H1 (cell line): ENCODE measurements at regions not wholly inside any gene's neighbourhood (a gene's known extent, or its start where the extent isn't known, plus 50 kb on each side); places are given as distances from the start of the nearest gene placed in this dataset.

Source experiments
- ASH2L ChIP-seq: fragments of 200-600, 300-600 bp; sonication (generic); IDR thresholded peaks from one replicate; pipeline ENCODE4 v1.7.1; 2017; ENCODE audit warnings: low read length
- ATF3 ChIP-seq: IDR thresholded peaks from 2 replicates; pipeline ENCODE4 v1.6.1; 2011; ENCODE audit warnings: low read depth, mild to moderate bottlenecking, low read length; ENCODE audit not compliant: insufficient read depth
- CTCF ChIP-seq, 3 experiments: IDR thresholded peaks; 1 replicate in 2 of 3; 2 replicates in 1 of 3; pipeline versions ENCODE4 v1.5.1 to v1.6.1; 2011; ENCODE audit warnings: low read length in 3 of 3, mild to moderate bottlenecking in 3 of 3, inconsistent platforms in 2 of 3, low read depth in 1 of 3, moderate library complexity in 1 of 3; ENCODE audit not compliant: insufficient read depth in 1 of 3; ENCODE audit errors: control extremely low read depth in 1 of 3
- EZH2 ChIP-seq: fragments of 200-600 bp; sonication (generic); IDR thresholded peaks from 2 replicates; pipeline ENCODE4 v1.7.1; 2012; ENCODE audit warnings: low read depth, mild to moderate bottlenecking, moderate library complexity, low read length, inconsistent platforms; ENCODE audit not compliant: severe bottlenecking
- GTF2F1 ChIP-seq: IDR thresholded peaks from 2 replicates; pipeline ENCODE4 v1.6.1; 2012; ENCODE audit warnings: low read depth, low read length, improper control_type of control experiment, borderline replicate concordance
- KDM5A ChIP-seq: fragments of 200-600 bp; IDR thresholded peaks from 2 replicates; pipeline ENCODE4 v1.7.1; 2012; ENCODE audit warnings: mild to moderate bottlenecking, low read length, inconsistent platforms, mixed read lengths
- MAFK ChIP-seq: IDR thresholded peaks from 2 replicates; pipeline ENCODE4 v1.6.1; 2012; ENCODE audit warnings: low read depth, mild to moderate bottlenecking, improper control_type of control experiment, low read length
- POLR2A ChIP-seq, 2 experiments: IDR thresholded peaks; 1 replicate in 1 of 2; 2 replicates in 1 of 2; pipeline ENCODE4 v1.6.1; 2011; ENCODE audit warnings: low read depth in 2 of 2, low read length in 2 of 2, mild to moderate bottlenecking in 2 of 2; ENCODE audit errors: control extremely low read depth in 1 of 2
- RFX5 ChIP-seq: IDR thresholded peaks from 2 replicates; pipeline ENCODE4 v1.6.1; 2011; ENCODE audit warnings: low read depth, low read length, improper control_type of control experiment, borderline replicate concordance
- SIX5 ChIP-seq: IDR thresholded peaks from 2 replicates; pipeline ENCODE4 v1.6.1; 2011; ENCODE audit warnings: mild to moderate bottlenecking, low read depth, low read length
- SP4 ChIP-seq: IDR thresholded peaks from 2 replicates; pipeline ENCODE4 v1.6.1; 2012; ENCODE audit warnings: low read length, inconsistent platforms
- TBP ChIP-seq: IDR thresholded peaks from 2 replicates; pipeline ENCODE4 v1.6.1; 2011; ENCODE audit warnings: low read depth, low read length, improper control_type of control experiment

DNA sequence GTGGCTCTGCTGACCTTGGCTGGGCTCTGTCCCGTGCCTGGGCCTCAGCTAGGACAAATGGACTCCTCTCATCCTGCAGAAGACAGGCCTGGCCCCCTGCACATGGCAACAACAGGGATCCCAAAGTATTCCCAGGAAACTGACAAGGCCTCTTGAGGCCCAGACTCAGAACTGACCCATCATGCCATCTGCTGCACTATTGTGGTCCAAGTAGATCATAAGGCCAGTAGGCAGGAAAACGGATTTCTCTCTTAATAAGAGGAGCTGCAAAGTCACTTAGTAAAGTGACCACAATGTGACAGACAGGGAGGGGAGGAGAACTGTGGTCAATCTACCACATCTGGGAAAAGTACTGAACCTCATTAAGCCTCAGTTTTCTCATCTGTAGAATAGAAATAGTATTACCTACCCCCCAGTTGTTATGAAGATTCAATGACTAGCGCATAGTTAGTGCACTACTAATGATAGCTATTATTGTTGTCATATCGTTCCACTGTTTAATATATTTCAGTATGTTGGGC is 62.1 kb upstream of the TNRC6A start:
- TF ChIP-seq SP4 (no peak), MAFK (no peak), EZH2 (no peak), POLR2A (IDR thresholded peaks at IDR 0.05; ENCODE audit: control extremely low read depth in 1 of 2, low read depth in 2 of 2, low read length in 2 of 2) (no peak), ATF3 (no peak), RFX5 (no peak), KDM5A (no peak), CTCF (IDR thresholded peaks at IDR 0.05; ENCODE audit: control extremely low read depth in 1 of 3, insufficient read depth in 1 of 3, low read depth in 1 of 3, low read length in 3 of 3) (no peak), SIX5 (no peak), ASH2L (no peak), GTF2F1 (no peak), TBP (no peak)
